ENCODE measurements at regions not wholly inside any gene's neighbourhood (a gene's known extent, or its start where the extent isn't known, plus 50 kb on each side); places are given as distances from the start of the nearest gene placed in this dataset.

- 0 out of 2 replicates have a peak, but pooled peaks have one; percentile 54 for TF ChIP-seq E2F1 (CRISPR knock-in tag; IDR thresholded peaks at IDR 0.05)
- TF ChIP-seq GATAD2A (CRISPR knock-in tag; IDR thresholded peaks at IDR 0.05), result peak; percentile 91
- TF ChIP-seq MNT (IDR thresholded peaks at IDR 0.05), result peak; percentile 42
- 0 out of 2 replicates have a peak, but pooled peaks have one; percentile 58 for TF ChIP-seq ZNF878 (CRISPR knock-in tag; IDR thresholded peaks at IDR 0.05)
- no peak for TF ChIP-seq THAP8 (CRISPR knock-in tag; IDR thresholded peaks at IDR 0.05; ENCODE audit: borderline replicate concordance)
- TF ChIP-seq THAP7 (CRISPR knock-in tag; IDR thresholded peaks at IDR 0.05), result no peak
- TF ChIP-seq ZMYM2 (CRISPR knock-in tag; IDR thresholded peaks at IDR 0.05), result no peak
- no peak for TF ChIP-seq NFKB2 (CRISPR knock-in tag; IDR thresholded peaks at IDR 0.05; ENCODE audit: borderline replicate concordance)
- TF ChIP-seq SIN3B (IDR thresholded peaks at IDR 0.05; ENCODE audit: low read length), result no peak
- TF ChIP-seq, protein P1, sequence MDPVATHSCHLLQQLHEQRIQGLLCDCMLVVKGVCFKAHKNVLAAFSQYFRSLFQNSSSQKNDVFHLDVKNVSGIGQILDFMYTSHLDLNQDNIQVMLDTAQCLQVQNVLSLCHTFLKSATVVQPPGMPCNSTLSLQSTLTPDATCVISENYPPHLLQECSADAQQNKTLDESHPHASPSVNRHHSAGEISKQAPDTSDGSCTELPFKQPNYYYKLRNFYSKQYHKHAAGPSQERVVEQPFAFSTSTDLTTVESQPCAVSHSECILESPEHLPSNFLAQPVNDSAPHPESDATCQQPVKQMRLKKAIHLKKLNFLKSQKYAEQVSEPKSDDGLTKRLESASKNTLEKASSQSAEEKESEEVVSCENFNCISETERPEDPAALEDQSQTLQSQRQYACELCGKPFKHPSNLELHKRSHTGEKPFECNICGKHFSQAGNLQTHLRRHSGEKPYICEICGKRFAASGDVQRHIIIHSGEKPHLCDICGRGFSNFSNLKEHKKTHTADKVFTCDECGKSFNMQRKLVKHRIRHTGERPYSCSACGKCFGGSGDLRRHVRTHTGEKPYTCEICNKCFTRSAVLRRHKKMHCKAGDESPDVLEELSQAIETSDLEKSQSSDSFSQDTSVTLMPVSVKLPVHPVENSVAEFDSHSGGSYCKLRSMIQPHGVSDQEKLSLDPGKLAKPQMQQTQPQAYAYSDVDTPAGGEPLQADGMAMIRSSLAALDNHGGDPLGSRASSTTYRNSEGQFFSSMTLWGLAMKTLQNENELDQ (CRISPR knock-in tag; IDR thresholded peaks at IDR 0.05; ENCODE audit: borderline replicate concordance), result no peak
- TF ChIP-seq, protein P2, sequence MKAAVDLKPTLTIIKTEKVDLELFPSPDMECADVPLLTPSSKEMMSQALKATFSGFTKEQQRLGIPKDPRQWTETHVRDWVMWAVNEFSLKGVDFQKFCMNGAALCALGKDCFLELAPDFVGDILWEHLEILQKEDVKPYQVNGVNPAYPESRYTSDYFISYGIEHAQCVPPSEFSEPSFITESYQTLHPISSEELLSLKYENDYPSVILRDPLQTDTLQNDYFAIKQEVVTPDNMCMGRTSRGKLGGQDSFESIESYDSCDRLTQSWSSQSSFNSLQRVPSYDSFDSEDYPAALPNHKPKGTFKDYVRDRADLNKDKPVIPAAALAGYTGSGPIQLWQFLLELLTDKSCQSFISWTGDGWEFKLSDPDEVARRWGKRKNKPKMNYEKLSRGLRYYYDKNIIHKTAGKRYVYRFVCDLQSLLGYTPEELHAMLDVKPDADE (CRISPR knock-in tag; IDR thresholded peaks at IDR 0.05), result no peak
- TF ChIP-seq, protein P3, sequence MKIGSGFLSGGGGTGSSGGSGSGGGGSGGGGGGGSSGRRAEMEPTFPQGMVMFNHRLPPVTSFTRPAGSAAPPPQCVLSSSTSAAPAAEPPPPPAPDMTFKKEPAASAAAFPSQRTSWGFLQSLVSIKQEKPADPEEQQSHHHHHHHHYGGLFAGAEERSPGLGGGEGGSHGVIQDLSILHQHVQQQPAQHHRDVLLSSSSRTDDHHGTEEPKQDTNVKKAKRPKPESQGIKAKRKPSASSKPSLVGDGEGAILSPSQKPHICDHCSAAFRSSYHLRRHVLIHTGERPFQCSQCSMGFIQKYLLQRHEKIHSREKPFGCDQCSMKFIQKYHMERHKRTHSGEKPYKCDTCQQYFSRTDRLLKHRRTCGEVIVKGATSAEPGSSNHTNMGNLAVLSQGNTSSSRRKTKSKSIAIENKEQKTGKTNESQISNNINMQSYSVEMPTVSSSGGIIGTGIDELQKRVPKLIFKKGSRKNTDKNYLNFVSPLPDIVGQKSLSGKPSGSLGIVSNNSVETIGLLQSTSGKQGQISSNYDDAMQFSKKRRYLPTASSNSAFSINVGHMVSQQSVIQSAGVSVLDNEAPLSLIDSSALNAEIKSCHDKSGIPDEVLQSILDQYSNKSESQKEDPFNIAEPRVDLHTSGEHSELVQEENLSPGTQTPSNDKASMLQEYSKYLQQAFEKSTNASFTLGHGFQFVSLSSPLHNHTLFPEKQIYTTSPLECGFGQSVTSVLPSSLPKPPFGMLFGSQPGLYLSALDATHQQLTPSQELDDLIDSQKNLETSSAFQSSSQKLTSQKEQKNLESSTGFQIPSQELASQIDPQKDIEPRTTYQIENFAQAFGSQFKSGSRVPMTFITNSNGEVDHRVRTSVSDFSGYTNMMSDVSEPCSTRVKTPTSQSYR (CRISPR knock-in tag; IDR thresholded peaks at IDR 0.05; ENCODE audit: borderline replicate concordance), result peak; percentile 42; the same call in 1 of the 2 replicates
- 0 out of 2 replicates have a peak, but pooled peaks have one; percentile 51 for TF ChIP-seq ZNF800 (CRISPR knock-in tag; IDR thresholded peaks at IDR 0.05)
- TF ChIP-seq ZNF451 (CRISPR knock-in tag; IDR thresholded peaks at IDR 0.05), result no peak
- TF ChIP-seq ZNF331 (CRISPR knock-in tag; IDR thresholded peaks at IDR 0.05), result peak; percentile 77
Measured at GRCh38 chr1:228837817-228838716, 102.8 kb downstream of the RHOU start (continued).

Measured in HepG2 (cell line).